Upper lobe of left lung (tissue), 4 donors: ENCODE measurements at regions not wholly inside any gene's neighbourhood (a gene's known extent, or its start where the extent isn't known, plus 50 kb on each side); places are given as distances from the start of the nearest gene placed in this dataset.

Source experiments
- POLR2A ChIP-seq, 4 donors: fragments of 450-650 bp; IDR thresholded peaks; one replicate each; pipeline ENCODE4 v1.5.1; 2016 to 2017; ENCODE audit warnings: antibody characterized with exemption in 4 of 4, mild to moderate bottlenecking in 2 of 4
- POLR2AphosphoS5 ChIP-seq, 2 donors: sonication (generic); formaldehyde crosslinking; IDR thresholded peaks; one replicate each; pipeline ENCODE4 v1.5.1; 2017; ENCODE audit warnings: antibody characterized with exemption in 2 of 2
- TF ChIP-seq, protein P1 (sequence below), 6 experiments: fragments of 450-650 bp in 4 of 6; fragments of 200-600 bp in 2 of 6; sonication (generic) in 2 of 6; IDR thresholded peaks; one replicate each; pipeline ENCODE4 v1.5.1; 2016 to 2019; ENCODE audit warnings: antibody characterized with exemption in 6 of 6

DNA sequence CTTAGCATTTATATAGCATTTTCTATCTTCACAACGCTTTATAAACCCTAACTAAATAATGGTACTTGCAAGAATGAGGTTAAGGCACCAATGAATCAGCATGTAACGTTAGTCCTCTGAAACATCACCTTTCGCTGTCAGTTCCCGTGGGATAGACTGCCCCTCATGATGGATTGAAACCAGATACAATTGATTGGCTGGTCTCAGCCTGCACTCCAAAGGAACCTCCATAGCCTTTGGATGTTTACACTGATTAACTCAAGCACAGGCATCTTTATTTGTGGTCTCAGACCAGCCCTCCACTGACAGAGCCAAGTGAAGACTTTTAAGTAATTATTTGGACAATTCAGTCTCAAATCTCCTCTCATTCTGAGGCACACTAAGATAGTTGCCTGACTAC, 1339.4 kb upstream of the WWC1 start:
- TF ChIP-seq POLR2A (IDR thresholded peaks at IDR 0.05): no peak
- TF ChIP-seq, protein P1, sequence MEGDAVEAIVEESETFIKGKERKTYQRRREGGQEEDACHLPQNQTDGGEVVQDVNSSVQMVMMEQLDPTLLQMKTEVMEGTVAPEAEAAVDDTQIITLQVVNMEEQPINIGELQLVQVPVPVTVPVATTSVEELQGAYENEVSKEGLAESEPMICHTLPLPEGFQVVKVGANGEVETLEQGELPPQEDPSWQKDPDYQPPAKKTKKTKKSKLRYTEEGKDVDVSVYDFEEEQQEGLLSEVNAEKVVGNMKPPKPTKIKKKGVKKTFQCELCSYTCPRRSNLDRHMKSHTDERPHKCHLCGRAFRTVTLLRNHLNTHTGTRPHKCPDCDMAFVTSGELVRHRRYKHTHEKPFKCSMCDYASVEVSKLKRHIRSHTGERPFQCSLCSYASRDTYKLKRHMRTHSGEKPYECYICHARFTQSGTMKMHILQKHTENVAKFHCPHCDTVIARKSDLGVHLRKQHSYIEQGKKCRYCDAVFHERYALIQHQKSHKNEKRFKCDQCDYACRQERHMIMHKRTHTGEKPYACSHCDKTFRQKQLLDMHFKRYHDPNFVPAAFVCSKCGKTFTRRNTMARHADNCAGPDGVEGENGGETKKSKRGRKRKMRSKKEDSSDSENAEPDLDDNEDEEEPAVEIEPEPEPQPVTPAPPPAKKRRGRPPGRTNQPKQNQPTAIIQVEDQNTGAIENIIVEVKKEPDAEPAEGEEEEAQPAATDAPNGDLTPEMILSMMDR (IDR thresholded peaks at IDR 0.05): no peak
- no peak for TF ChIP-seq POLR2AphosphoS5 (IDR thresholded peaks at IDR 0.05)
